HepG2 (cell line): ENCODE measurements at regions not wholly inside any gene's neighbourhood (a gene's known extent, or its start where the extent isn't known, plus 50 kb on each side); places are given as distances from the start of the nearest gene placed in this dataset.

Source experiments
- ATAC-seq: fragments of 200-7000 bp; cut with Tn5 transposase; 3 replicates; pipeline ENCODE4 v1.9.1; 2020; ENCODE audit warnings: mild to moderate bottlenecking, moderate library complexity
- BruUV-seq: library from RNA; stranded (reverse); fragments of 400-500 nt; replicated peaks from 2 replicates; lab custom pipeline; 2021; lab: Mats Ljungman, UMichigan
- CTCF ChIA-PET: fragments of 300-600 bp; formaldehyde crosslinking; extraction: SDS; loops from one replicate; lab custom pipeline; 2021; ENCODE audit warnings: low total read pairs, inconsistent platforms, low intra/inter-chr PET ratio; lab: Yijun Ruan, JAX
- POLR2A ChIA-PET: fragments of 350-600 bp; sonication (Branson Sonifier 250); formaldehyde crosslinking; loops from one replicate; lab custom pipeline; 2020; ENCODE audit warnings: antibody characterized with exemption, inconsistent platforms; lab: Yijun Ruan, JAX
- DNase-seq: peaks from one replicate; pipeline ENCODE4 v3.0.0-alpha.2; 2015; ENCODE audit warnings: low spot score
- FAIRE-seq: peaks from 3 replicates; lab custom pipeline; 2011; peaks lifted over from hg19 to GRCh38; lab: Jason Lieb, UNC
- H2AFZ ChIP-seq: one replicate; pipeline ENCODE4 v1.6.1; 2011; ENCODE audit warnings: low read length, inconsistent platforms
- H3K27ac ChIP-seq: fragments of 300-600 bp; 3 replicates; pipeline ENCODE4 v1.8.0; 2011; ENCODE audit warnings: mixed run types, mild to moderate bottlenecking, mixed read lengths, low read length, inconsistent platforms; ENCODE audit not compliant: insufficient read depth; ENCODE audit errors: extremely low read length
- H3K27me3 ChIP-seq, 2 experiments: fragments of 200-600 bp in 1 of 2; 2 replicates in 1 of 2; 3 replicates in 1 of 2; pipeline versions ENCODE4 v1.6.0 to v1.8.0; 2011; ENCODE audit warnings: low read length in 2 of 2, mild to moderate bottlenecking in 2 of 2, moderate library complexity in 2 of 2, inconsistent platforms in 1 of 2; ENCODE audit not compliant: insufficient read depth in 2 of 2, control insufficient read depth in 1 of 2
- H3K36me3 ChIP-seq, 2 experiments: fragments of 200-600 bp in 1 of 2; replicated peaks in 1 of 2; 2 replicates in 1 of 2; 3 replicates in 1 of 2; pipeline versions ENCODE4 v1.5.1 to v1.8.0; 2011; ENCODE audit warnings: low read length in 2 of 2, inconsistent platforms in 1 of 2; ENCODE audit not compliant: insufficient read depth in 2 of 2, control insufficient read depth in 1 of 2
- H3K4me1 ChIP-seq: 2 replicates; pipeline ENCODE4 v1.5.1; 2012; ENCODE audit warnings: low read length, inconsistent platforms; ENCODE audit not compliant: insufficient read depth
- H3K4me2 ChIP-seq: 2 replicates; pipeline ENCODE4 v1.6.0; 2011; ENCODE audit warnings: low read depth, low read length, inconsistent platforms
- H3K4me3 ChIP-seq, 3 experiments: fragments of 200-600 bp in 1 of 3; sonication (generic), shearing (Covaris generic) in 1 of 3; replicated peaks in 1 of 3; 2 replicates each; pipeline ENCODE4 v1.5.1; 2011 to 2016; ENCODE audit warnings: low read length in 3 of 3, inconsistent platforms in 2 of 3, low read depth in 2 of 3, mild to moderate bottlenecking in 2 of 3, control low read depth in 1 of 3, mixed read lengths in 1 of 3; ENCODE audit not compliant: insufficient read depth in 1 of 3
- H3K79me2 ChIP-seq: one replicate; pipeline ENCODE4 v1.6.1; 2011; ENCODE audit warnings: low read length, inconsistent platforms; ENCODE audit not compliant: insufficient read depth
- H3K9ac ChIP-seq: 2 replicates; pipeline ENCODE4 v1.6.0; 2011; ENCODE audit warnings: mild to moderate bottlenecking, low read depth, low read length, inconsistent platforms; ENCODE audit not compliant: insufficient read depth
- H3K9me3 ChIP-seq: 2 replicates; pipeline ENCODE4 v1.5.1; 2012; ENCODE audit warnings: mild to moderate bottlenecking, low read length
- H4K20me1 ChIP-seq: 2 replicates; pipeline ENCODE4 v1.6.0; 2011; ENCODE audit warnings: inconsistent platforms, mild to moderate bottlenecking, low read length, moderate library complexity; ENCODE audit not compliant: insufficient read depth
- DZIP1 ChIP-seq: sonication (generic); formaldehyde crosslinking; IDR thresholded peaks from 2 replicates; pipeline ENCODE4 v1.5.0; 2020; ENCODE audit warnings: mild to moderate bottlenecking, missing genetic modification reagents
- GFI1 ChIP-seq: sonication (generic); formaldehyde crosslinking; IDR thresholded peaks from 2 replicates; pipeline ENCODE4 v1.5.0; 2020; ENCODE audit warnings: missing genetic modification reagents, mild to moderate bottlenecking, borderline replicate concordance
- HMGA1 ChIP-seq: sonication (generic); formaldehyde crosslinking; conservative IDR thresholded peaks from 2 replicates; pipeline ENCODE4 v1.4.0; 2020; ENCODE audit warnings: missing genetic modification reagents
- HNRNPUL1 ChIP-seq: fragments of 200-400 bp; formaldehyde crosslinking; IDR thresholded peaks from 2 replicates; pipeline ENCODE4 v1.6.1; 2017; ENCODE audit warnings: low read depth, mild to moderate bottlenecking, low read length, moderate library complexity
- NFYB ChIP-seq: sonication (generic); formaldehyde crosslinking; IDR thresholded peaks from 2 replicates; pipeline ENCODE4 v1.4.0; 2020; ENCODE audit warnings: missing genetic modification reagents
- PHF5A ChIP-seq: IDR thresholded peaks from one replicate; pipeline ENCODE4 v1.6.1; 2018; ENCODE audit warnings: low read depth, missing genetic modification reagents; ENCODE audit not compliant: unreplicated experiment
- SP1 ChIP-seq, 2 experiments: fragments of 450-650 bp in 1 of 2; sonication (generic) in 1 of 2; formaldehyde crosslinking in 1 of 2; IDR thresholded peaks; 2 replicates each; pipeline versions ENCODE4 v1.4.0 to v1.6.1; 2016 to 2020; ENCODE audit warnings: missing genetic modification reagents in 1 of 2
- SRY ChIP-seq: sonication (generic); formaldehyde crosslinking; IDR thresholded peaks from 2 replicates; pipeline ENCODE4 v1.8.0; 2022; ENCODE audit warnings: mild to moderate bottlenecking, missing genetic modification reagents
- ZFP91 ChIP-seq: sonication (generic); formaldehyde crosslinking; IDR thresholded peaks from 2 replicates; pipeline ENCODE4 v1.9.0; 2022; ENCODE audit warnings: missing genetic modification reagents, mild to moderate bottlenecking, borderline replicate concordance
- ZMAT5 ChIP-seq: sonication (generic); formaldehyde crosslinking; IDR thresholded peaks from 2 replicates; pipeline ENCODE4 v1.5.0; 2020; ENCODE audit warnings: mild to moderate bottlenecking, low read depth, missing genetic modification reagents, borderline replicate concordance
- WGBS: methylation state at CpG from one replicate; pipeline ENCODE4 v1.1.6; 2017; ENCODE audit warnings: low lambda C conversion rate; 5-methylcytosine and 5-hydroxymethylcytosine counted together
- in situ Hi-C: cut with HindIII; loops from 2 replicates; pipeline ENCODE4 v1.10.0; 2017; ENCODE audit warnings: low pct_unique_long_range_greater_than_20kb; ENCODE audit not compliant: extremely low pct_ligation_motif_present
- intact Hi-C: fragments of 100-400 bp; cut with micrococcal nuclease; formaldehyde crosslinking; loops from one replicate; pipeline ENCODE4 v1.10.0; 2022; ENCODE audit not compliant: unreplicated experiment

GRCh38 chr14:71686677-71687076 is 245.6 kb upstream of the RGS6 start:
- no peak for ATAC-seq
- peaks cover 2 to 15% of the 10 kb centered on the region in 2 experiments; a peak in 4 of 5 replicates for H3K36me3 ChIP-seq
- no peak for FAIRE-seq
- intact Hi-C loops (no loop called here), in situ Hi-C loops (no loop called here)
- no peak overlapping the region for H3K9ac ChIP-seq
- H3K4me1 ChIP-seq, result peaks cover 16% of the 10 kb centered on the region
- DNase-seq, result no peak
- BruUV-seq, result no TSS peak
- POLR2A ChIA-PET, result no interaction called here
- no peaks in the 10 kb centered on the region for H3K79me2 ChIP-seq
- no peaks in the 10 kb centered on the region for H3K9me3 ChIP-seq
- H2AFZ ChIP-seq, result no peak overlapping the region
- H3K27me3 ChIP-seq, result no peaks in the 10 kb centered on the region
- H4K20me1 ChIP-seq, result no peaks in the 10 kb centered on the region
- no peak overlapping the region for H3K4me3 ChIP-seq
- no peak for TF ChIP-seq SRY (CRISPR knock-in tag)
- no peak for TF ChIP-seq GFI1 (CRISPR knock-in tag)
- TF ChIP-seq HNRNPUL1, result no peak
- TF ChIP-seq ZFP91, result no peak
- no peak for TF ChIP-seq ZMAT5
- no peak for TF ChIP-seq PHF5A
- no peak for TF ChIP-seq SP1 (IDR thresholded peaks at IDR 0.05)
- TF ChIP-seq SP1 (CRISPR knock-in tag; IDR thresholded peaks at IDR 0.05), result no peak
- no peak for TF ChIP-seq DZIP1 (CRISPR knock-in tag)
- no peak for TF ChIP-seq HMGA1 (CRISPR knock-in tag)
- no peak for TF ChIP-seq NFYB
- TF ChIP-seq, all 625 proteins: peak for 0
- 93% methylated on average over 5 of the region's 5 CpGs for WGBS
- CTCF ChIA-PET, result no interaction called here
- Histone ChIP-seq H3K4me2 (no peak overlapping the region), H3K27ac (no peak overlapping the region)
